ENCODE measurements at regions not wholly inside any gene's neighbourhood (a gene's known extent, or its start where the extent isn't known, plus 50 kb on each side); places are given as distances from the start of the nearest gene placed in this dataset.

GRCh38 chr20:52410182-52410647, 218.6 kb upstream of the ZFP64 start:
- Mint-ChIP-seq H3K4me3 (no peak overlapping the region), H3K27me3 (ENCODE audit: insufficient read depth, low read depth) (peaks cover 5% of the 10 kb centered on the region), H3K27ac (no peak overlapping the region), H3K9me3 (peaks cover 2% of the 10 kb centered on the region), H3K4me1 (peaks cover 10% of the 10 kb centered on the region), H3K36me3 (no peaks in the 10 kb centered on the region)
- TF ChIP-seq CTCF (IDR thresholded peaks at IDR 0.05) (no peak), EZH2phosphoT487 (IDR thresholded peaks at IDR 0.05) (no peak), EZH2 (IDR thresholded peaks at IDR 0.05) (no peak)
- H3K4me1 ChIP-seq, result no peaks in the 10 kb centered on the region
- H3K9ac ChIP-seq, result no peak overlapping the region
- no peaks in the 10 kb centered on the region for H3K9me3 ChIP-seq (ENCODE audit: low read depth)
- no peaks in the 10 kb centered on the region for H3K79me2 ChIP-seq (ENCODE audit: low read depth)
- H4K20me1 ChIP-seq (ENCODE audit: low read depth), result no peaks in the 10 kb centered on the region
- H3K27me3 ChIP-seq, result no peaks in the 10 kb centered on the region
- no peak for DNase-seq (ENCODE audit: low spot score)
- no peaks in the 10 kb centered on the region for H3F3A ChIP-seq (ENCODE audit: low read depth)
- no peak overlapping the region for H3K4me3 ChIP-seq
- H3K27ac ChIP-seq, result no peak overlapping the region
- H2AFZ ChIP-seq (replicated peaks), result no peak overlapping the region
- H3K36me3 ChIP-seq, result no peaks in the 10 kb centered on the region
- no peak overlapping the region for H3K4me2 ChIP-seq

- no peaks in the 10 kb centered on the region for H3K36me3 Mint-ChIP-seq
- DNase-seq (ENCODE audit: low spot score), result no peak
Measured at GRCh38 chr20:52405986-52406385, 214.4 kb upstream of the ZFP64 start.

GRCh38 chr20:52405417-52405816, 213.8 kb upstream of the ZFP64 start:
- Histone ChIP-seq H3K27ac (no peak overlapping the region), H4K20me1 (ENCODE audit: low read depth) (no peaks in the 10 kb centered on the region), H3K4me1 (no peaks in the 10 kb centered on the region), H3F3A (ENCODE audit: low read depth) (no peaks in the 10 kb centered on the region), H3K9ac (no peak overlapping the region), H3K36me3 (no peaks in the 10 kb centered on the region), H3K9me3 (ENCODE audit: low read depth) (no peaks in the 10 kb centered on the region), H3K4me3 (no peak overlapping the region), H3K79me2 (ENCODE audit: low read depth) (no peaks in the 10 kb centered on the region), H3K4me2 (no peak overlapping the region), H3K27me3 (no peaks in the 10 kb centered on the region), H2AFZ (replicated peaks) (no peak overlapping the region)
- no peaks in the 10 kb centered on the region for H3K36me3 Mint-ChIP-seq
- H3K27me3 Mint-ChIP-seq (ENCODE audit: insufficient read depth, low read depth), result no peaks in the 10 kb centered on the region
- DNase-seq (ENCODE audit: low spot score), result no peak
- H3K4me3 Mint-ChIP-seq, result no peak overlapping the region
- H3K9me3 Mint-ChIP-seq, result no peaks in the 10 kb centered on the region
- peaks cover 6% of the 10 kb centered on the region for H3K4me1 Mint-ChIP-seq
- no peak overlapping the region for H3K27ac Mint-ChIP-seq
- TF ChIP-seq CTCF (IDR thresholded peaks at IDR 0.05) (no peak), EZH2phosphoT487 (IDR thresholded peaks at IDR 0.05) (no peak), EZH2 (IDR thresholded peaks at IDR 0.05) (no peak)

More at GRCh38 chr20:52405986-52406385, 214.4 kb upstream of the ZFP64 start:
- Mint-ChIP-seq H3K9me3 (no peaks in the 10 kb centered on the region), H3K4me3 (no peak overlapping the region), H3K27me3 (ENCODE audit: insufficient read depth, low read depth) (no peaks in the 10 kb centered on the region), H3K4me1 (peaks cover 12% of the 10 kb centered on the region), H3K27ac (no peak overlapping the region)
- TF ChIP-seq EZH2phosphoT487 (IDR thresholded peaks at IDR 0.05) (no peak), EZH2 (IDR thresholded peaks at IDR 0.05) (no peak), CTCF (IDR thresholded peaks at IDR 0.05) (no peak)
- Histone ChIP-seq H3K4me1 (no peaks in the 10 kb centered on the region), H4K20me1 (ENCODE audit: low read depth) (no peaks in the 10 kb centered on the region), H3K9me3 (ENCODE audit: low read depth) (no peaks in the 10 kb centered on the region), H3K27me3 (no peaks in the 10 kb centered on the region), H3K4me3 (no peak overlapping the region), H3F3A (ENCODE audit: low read depth) (no peaks in the 10 kb centered on the region), H3K27ac (no peak overlapping the region), H2AFZ (replicated peaks) (no peak overlapping the region), H3K4me2 (no peak overlapping the region), H3K9ac (no peak overlapping the region), H3K36me3 (no peaks in the 10 kb centered on the region), H3K79me2 (ENCODE audit: low read depth) (no peaks in the 10 kb centered on the region)
